NCI-H2196 (cell line): ENCODE measurements at regions not wholly inside any gene's neighbourhood (a gene's known extent, or its start where the extent isn't known, plus 50 kb on each side); places are given as distances from the start of the nearest gene placed in this dataset.
"Not testable (repeated sequence)": the region's sequence is repeated elsewhere in the genome, so short reads cannot be mapped to it uniquely, and the experiment has no call there.

Experiments used
- DNase-seq: peaks from one replicate; lab custom pipeline; 2025; ENCODE audit not compliant: unreplicated experiment; lab: John Stamatoyannopoulos, UW

- DNase-seq = no peak
These were observed 953.8 kb downstream of the IGSF11 start for GRCh38 chr3:118080889-118081288.

DNA sequence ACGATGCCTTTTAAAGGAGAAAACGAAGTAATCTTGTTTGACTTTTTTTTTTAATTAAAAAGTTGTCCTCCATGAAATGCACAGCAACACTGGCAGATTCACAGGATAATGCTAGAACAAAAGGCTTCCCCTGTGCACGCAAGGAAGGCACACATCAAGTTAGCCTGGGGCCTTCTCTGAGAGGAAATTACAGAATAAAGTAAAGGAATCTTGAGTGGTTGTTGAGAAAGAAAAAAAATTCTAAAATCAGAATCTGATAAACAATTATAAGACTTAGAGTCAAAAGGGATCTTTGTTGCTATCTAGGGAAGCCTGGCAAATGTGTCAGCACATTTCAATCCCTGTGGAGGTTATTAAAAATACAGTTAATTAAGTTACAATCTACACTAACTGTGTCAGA lies 946.0 kb downstream of the IGSF11 start:
- no peak for DNase-seq

DNA sequence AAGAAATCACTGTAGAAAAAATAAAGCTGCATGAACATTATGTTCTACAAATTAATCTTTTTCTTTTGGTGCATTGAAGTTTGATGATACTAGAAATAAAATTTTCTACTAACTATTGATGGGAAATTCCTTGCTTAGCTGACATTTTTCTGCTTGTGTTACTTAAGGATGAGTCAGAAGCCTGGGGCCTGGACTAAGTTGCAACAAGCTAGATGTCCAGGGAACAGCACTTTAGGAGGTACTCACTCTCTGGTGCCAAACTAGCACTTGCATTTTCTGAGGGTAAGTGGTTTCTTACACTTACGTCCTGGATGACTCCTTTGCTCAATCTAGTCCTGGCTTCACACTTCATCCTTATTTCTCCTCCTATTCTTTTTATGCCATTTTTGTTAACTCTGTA lies 945.1 kb downstream of the IGSF11 start:
- DNase-seq = no peak

- DNase-seq = no peak
These were observed 937.4 kb downstream of the IGSF11 start for GRCh38 chr3:118097226-118097625.

GRCh38 chr3:118097660-118098059 lies 937.0 kb downstream of the IGSF11 start:
- no peak for DNase-seq

DNA sequence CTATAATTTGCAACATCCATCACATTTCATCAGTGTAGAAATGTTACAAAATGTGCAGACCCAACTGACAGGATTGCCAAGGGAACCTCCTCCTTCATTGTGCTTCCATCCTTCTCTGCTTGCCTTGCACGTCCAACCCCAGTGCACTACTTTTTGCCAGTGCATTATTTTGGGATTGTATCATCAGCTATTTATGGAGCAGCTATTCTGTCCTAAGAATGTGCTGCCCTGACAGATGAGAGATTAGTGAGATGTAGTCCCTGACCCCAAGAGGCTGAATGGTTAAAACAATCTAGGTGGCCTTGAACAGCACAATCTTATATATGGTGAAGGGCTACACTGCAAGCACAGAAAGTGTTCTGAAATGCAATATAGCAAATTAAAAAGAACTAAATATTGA lies 935.8 kb downstream of the IGSF11 start:
- DNase-seq = no peak

- DNase-seq = no peak
These were observed 932.8 kb downstream of the IGSF11 start for GRCh38 chr3:118101891-118102290.

GRCh38 chr3:118102737-118103136 lies 931.9 kb downstream of the IGSF11 start:
- no peak for DNase-seq

DNA sequence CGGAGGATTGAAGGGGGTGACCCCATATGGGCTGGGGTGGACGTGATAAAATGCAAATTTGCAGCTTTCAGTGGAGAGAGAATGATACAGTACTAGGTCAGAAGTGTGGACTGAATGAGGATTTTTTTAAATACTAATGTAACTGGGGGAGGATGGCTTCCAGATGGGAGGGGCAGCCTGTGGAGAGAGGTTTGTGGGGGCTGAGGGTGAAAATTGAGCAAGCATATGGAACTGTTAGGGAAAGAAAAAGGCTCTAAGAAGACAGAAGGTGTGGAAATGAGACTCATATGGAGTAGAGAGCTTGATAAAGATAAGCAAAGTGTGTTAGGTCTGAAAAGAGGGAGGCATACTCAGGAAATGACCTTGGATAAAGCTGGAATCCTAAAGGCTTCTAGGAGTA lies 926.4 kb downstream of the IGSF11 start:
- DNase-seq = no peak

- DNase-seq = no peak
These were observed 925.9 kb downstream of the IGSF11 start for GRCh38 chr3:118108769-118109168.

DNA sequence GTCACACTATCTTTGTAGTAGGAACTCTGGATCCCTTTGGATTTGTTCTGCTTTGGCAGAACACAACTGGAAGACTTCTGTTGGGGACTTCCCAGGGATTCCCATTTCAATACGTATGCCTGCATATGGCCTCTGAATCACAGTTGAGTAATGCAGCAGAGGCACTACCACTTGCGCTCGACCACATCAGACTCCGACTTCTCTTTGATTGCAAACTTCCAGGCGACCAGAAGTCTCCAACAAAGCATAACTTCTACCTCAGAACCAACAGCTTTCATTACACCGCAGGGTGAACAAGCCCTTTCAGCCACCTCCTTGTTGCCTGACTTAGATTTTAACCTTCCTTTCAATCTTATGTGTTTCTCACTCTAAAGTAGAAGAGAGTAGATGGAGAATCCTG lies 924.4 kb downstream of the IGSF11 start:
- no peak for DNase-seq

GRCh38 chr3:118116991-118117390 lies 917.7 kb downstream of the IGSF11 start:
- no peak for DNase-seq

DNA sequence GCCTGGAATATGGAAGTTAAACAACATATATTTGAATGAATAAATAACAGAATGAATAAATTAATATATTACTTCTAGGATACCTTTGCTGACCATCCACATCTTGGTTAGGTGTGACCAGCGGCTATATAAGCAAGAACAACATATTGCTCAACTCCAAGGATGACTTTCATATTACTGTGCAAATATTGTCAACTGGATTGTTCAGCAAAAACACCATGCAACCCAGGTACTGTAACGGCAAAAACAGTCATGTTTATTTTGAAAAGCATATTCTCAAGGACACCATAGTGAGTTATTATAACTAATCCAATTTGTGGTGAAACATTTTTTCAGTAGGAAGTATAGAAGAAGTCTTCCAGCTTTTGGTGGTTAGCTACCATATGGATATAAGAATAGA lies 907.9 kb downstream of the IGSF11 start:
- DNase-seq = no peak

DNA sequence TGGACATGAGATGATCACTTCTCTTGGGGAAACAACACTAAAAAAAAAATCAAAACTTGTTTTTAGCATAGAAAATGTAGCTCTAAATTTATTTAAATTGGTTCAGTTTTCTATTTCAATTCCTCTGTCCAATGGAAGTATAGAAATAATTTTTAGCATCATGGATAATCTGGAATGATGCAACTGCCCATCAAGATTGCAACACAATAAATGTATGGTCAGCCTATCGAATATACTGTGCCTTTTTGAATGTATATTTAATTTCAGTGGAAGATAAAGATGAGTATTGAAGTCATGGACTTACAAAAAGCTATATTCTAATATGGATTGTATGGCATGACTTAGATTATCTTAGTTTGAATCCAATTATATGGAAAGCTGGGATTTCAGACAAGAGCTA lies 906.7 kb downstream of the IGSF11 start:
- no peak for DNase-seq

GRCh38 chr3:118128886-118129285 lies 905.8 kb downstream of the IGSF11 start:
- DNase-seq = no peak

GRCh38 chr3:118137778-118138177 lies 896.9 kb downstream of the IGSF11 start:
- DNase-seq = no peak

DNA sequence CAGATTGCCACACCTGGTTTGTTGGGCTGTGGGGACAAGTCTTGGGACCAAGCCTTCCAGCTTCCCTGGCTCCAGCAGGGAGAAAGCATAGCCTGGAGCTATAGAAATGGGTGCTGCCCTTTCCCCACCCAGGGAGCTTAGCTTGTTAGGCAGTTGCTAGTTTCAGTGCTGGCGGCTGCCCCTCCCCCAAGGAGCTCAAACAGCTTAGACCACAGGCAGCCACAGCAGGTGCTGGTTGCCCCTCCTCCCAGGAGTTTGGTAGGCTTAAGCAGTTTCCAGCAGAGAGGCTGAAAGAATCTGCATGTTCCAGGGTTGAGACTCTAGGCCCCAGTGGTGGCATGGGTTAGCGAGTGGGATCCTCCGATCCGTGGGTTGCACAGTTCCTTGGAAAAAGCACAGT lies 889.7 kb downstream of the IGSF11 start:
- no peak for DNase-seq

GRCh38 chr3:118146658-118147375 lies 887.8 kb downstream of the IGSF11 start:
- no peak for DNase-seq

- no peak for DNase-seq
These were observed 883.5 kb downstream of the IGSF11 start for GRCh38 chr3:118151164-118151563.

GRCh38 chr3:118162627-118163588 lies 871.7 kb downstream of the IGSF11 start:
- not testable (repeated sequence) for DNase-seq

- no peak for DNase-seq
These were observed 869.2 kb downstream of the IGSF11 start for GRCh38 chr3:118165413-118165812.

GRCh38 chr3:118167571-118167970 lies 867.1 kb downstream of the IGSF11 start:
- no peak for DNase-seq
